ENCODE measurements at regions not wholly inside any gene's neighbourhood (a gene's known extent, or its start where the extent isn't known, plus 50 kb on each side); places are given as distances from the start of the nearest gene placed in this dataset.
A peak's percentile ranks its signal among the peaks of the same experiment; 100 is the strongest.

DNA sequence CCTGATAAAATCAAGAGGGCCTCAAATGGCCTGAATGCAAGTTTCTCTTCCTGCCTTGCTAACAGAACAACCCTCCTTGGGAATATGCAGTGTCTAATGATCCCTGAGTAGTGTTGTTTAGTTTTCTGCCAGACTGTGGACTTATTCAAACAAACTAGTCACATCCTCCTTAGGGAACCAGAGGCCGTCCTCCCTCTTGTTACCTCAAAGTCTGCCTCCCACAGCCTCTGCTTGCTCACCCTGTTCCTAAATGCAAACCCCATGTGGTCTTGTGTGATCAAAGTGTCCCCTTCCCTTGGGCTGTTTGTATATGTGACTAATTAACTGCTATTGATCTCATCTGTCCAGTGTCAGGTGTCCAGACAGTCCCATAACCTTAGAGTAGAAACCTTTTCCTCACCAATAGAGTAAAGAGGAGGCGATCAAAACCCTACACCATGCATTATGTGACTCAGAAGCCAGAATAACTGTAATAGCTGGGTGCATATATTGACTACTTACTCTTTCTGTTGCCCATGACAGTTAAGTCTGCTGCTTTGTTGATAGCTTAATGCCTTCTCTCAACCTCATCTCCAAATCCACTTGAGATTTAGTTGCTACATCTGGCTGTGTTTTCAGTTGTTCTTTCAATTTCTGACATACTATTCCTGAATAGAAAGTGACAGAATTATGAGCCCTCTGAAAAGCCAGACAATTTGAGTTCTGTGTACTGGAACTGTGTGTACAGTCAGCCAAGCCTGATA, 473.0 kb upstream of the NWD2 start:
- TF ChIP-seq, protein P1, sequence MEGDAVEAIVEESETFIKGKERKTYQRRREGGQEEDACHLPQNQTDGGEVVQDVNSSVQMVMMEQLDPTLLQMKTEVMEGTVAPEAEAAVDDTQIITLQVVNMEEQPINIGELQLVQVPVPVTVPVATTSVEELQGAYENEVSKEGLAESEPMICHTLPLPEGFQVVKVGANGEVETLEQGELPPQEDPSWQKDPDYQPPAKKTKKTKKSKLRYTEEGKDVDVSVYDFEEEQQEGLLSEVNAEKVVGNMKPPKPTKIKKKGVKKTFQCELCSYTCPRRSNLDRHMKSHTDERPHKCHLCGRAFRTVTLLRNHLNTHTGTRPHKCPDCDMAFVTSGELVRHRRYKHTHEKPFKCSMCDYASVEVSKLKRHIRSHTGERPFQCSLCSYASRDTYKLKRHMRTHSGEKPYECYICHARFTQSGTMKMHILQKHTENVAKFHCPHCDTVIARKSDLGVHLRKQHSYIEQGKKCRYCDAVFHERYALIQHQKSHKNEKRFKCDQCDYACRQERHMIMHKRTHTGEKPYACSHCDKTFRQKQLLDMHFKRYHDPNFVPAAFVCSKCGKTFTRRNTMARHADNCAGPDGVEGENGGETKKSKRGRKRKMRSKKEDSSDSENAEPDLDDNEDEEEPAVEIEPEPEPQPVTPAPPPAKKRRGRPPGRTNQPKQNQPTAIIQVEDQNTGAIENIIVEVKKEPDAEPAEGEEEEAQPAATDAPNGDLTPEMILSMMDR (IDR thresholded peaks at IDR 0.05; ENCODE audit: poor library complexity, severe bottlenecking) = no peak
- TF ChIP-seq EZH2 (IDR thresholded peaks at IDR 0.05; ENCODE audit: borderline replicate concordance, insufficient read depth, low read length, poor library complexity, severe bottlenecking) = no peak
- TF ChIP-seq POLR2AphosphoS5 (IDR thresholded peaks at IDR 0.05) = peak; percentile 46
- no peak for TF ChIP-seq SMC3 (conservative IDR thresholded peaks at IDR 0.05; ENCODE audit: poor library complexity)
- TF ChIP-seq TAF1 (IDR thresholded peaks at IDR 0.05; ENCODE audit: low read depth) = no peak

All from neural cell (in vitro differentiated cells).